ENCODE measurements at regions not wholly inside any gene's neighbourhood (a gene's known extent, or its start where the extent isn't known, plus 50 kb on each side); places are given as distances from the start of the nearest gene placed in this dataset.
"Not testable (repeated sequence)": the region's sequence is repeated elsewhere in the genome, so short reads cannot be mapped to it uniquely, and the experiment has no call there.

GRCh38 chr2:125313806-125314205 lies 1288.7 kb downstream of the CNTNAP5 start:
- no peak for DNase-seq (ENCODE audit: low read depth)
- TF ChIP-seq, protein P1, sequence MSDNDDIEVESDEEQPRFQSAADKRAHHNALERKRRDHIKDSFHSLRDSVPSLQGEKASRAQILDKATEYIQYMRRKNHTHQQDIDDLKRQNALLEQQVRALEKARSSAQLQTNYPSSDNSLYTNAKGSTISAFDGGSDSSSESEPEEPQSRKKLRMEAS (IDR thresholded peaks at IDR 0.05; ENCODE audit: low read depth, low read length): no peak
- no peak overlapping the region for H3K4me3 ChIP-seq (ENCODE audit: low read depth, low read length)

DNA sequence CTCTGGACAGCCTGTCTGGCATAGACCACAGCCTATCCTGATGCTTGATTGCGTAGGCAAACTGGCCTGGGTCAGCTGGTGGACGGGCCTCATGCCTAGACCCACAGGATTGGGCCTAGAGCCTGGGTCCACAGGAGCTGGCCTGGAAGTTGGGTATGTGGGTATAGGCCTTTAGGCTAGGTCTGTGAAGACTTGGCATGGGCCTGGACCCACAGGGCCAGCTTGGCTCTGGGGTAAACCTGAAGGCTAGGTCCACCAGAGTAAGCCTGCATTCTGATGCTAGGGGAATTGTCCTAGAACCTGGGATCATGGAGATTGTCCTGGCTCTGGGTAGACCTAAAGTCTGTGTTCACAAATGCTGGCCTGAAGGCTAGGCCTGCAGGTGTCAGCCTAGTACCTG lies 1293.7 kb downstream of the CNTNAP5 start:
- TF ChIP-seq MYC (IDR thresholded peaks at IDR 0.05; ENCODE audit: low read depth, low read length): no peak
- TF ChIP-seq, protein P2, sequence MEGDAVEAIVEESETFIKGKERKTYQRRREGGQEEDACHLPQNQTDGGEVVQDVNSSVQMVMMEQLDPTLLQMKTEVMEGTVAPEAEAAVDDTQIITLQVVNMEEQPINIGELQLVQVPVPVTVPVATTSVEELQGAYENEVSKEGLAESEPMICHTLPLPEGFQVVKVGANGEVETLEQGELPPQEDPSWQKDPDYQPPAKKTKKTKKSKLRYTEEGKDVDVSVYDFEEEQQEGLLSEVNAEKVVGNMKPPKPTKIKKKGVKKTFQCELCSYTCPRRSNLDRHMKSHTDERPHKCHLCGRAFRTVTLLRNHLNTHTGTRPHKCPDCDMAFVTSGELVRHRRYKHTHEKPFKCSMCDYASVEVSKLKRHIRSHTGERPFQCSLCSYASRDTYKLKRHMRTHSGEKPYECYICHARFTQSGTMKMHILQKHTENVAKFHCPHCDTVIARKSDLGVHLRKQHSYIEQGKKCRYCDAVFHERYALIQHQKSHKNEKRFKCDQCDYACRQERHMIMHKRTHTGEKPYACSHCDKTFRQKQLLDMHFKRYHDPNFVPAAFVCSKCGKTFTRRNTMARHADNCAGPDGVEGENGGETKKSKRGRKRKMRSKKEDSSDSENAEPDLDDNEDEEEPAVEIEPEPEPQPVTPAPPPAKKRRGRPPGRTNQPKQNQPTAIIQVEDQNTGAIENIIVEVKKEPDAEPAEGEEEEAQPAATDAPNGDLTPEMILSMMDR (IDR thresholded peaks at IDR 0.05; ENCODE audit: low read depth, low read length): no peak
- TF ChIP-seq, protein P1 (IDR thresholded peaks at IDR 0.05; ENCODE audit: low read depth, low read length): no peak
- no peak for TF ChIP-seq POLR2A (IDR thresholded peaks at IDR 0.05; ENCODE audit: extremely low read depth, insufficient read length)
- DNase-seq (ENCODE audit: low read depth): no peak

DNA sequence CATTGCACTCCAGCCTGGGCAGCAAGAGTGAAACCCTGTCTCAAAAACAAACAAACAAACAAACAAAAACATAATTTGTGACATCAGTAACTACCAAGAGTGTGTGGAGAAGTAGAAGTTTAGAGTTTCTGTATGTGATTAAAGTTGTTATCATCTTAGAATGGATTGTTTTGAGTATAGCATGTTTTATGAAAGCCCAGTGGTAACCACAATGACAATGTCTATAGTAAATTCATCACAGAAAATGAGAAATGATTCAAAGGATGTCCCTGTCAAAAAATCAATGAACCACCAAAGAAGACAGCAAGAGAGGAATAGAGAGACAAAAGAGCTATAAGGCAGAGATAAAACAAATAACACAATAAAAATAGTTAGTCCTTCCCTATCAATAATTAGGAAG lies 1299.2 kb downstream of the CNTNAP5 start:
- DNase-seq (ENCODE audit: low read depth): no peak
- TF ChIP-seq, protein P1 (IDR thresholded peaks at IDR 0.05; ENCODE audit: low read depth, low read length): no peak
- TF ChIP-seq POLR2A (IDR thresholded peaks at IDR 0.05; ENCODE audit: extremely low read depth, insufficient read length): no peak
- TF ChIP-seq, protein P2 (IDR thresholded peaks at IDR 0.05; ENCODE audit: low read depth, low read length): no peak
- TF ChIP-seq MYC (IDR thresholded peaks at IDR 0.05; ENCODE audit: low read depth, low read length): no peak
- no peak overlapping the region for H3K4me3 ChIP-seq (ENCODE audit: low read depth, low read length)

More for the DNA sequence above, 1293.7 kb downstream of the CNTNAP5 start:
- H3K4me3 ChIP-seq (ENCODE audit: low read depth, low read length): no peak overlapping the region

DNA sequence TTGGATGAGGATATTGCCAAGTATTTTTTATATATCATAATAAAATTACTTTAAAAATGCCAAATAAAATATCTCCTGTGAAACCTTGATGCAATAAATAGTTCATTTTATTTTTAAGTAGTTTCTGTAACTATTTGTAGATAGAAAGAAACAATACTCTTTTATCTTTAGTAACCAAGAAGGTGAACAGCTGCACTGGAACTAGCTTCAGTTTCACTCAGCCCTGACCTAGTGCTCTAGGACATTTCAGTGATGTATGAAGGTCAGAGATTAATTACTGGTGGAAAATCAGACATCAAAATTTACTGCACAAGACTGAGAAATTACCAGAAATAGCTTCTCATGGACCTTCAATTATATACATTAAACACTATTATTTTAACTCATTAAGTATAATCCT lies 1305.0 kb downstream of the CNTNAP5 start:
- no peak for DNase-seq (ENCODE audit: low read depth)
- H3K4me3 ChIP-seq (ENCODE audit: low read depth, low read length): no peak overlapping the region
- TF ChIP-seq POLR2A (IDR thresholded peaks at IDR 0.05; ENCODE audit: extremely low read depth, insufficient read length): no peak
- TF ChIP-seq, protein P1 (IDR thresholded peaks at IDR 0.05; ENCODE audit: low read depth, low read length): no peak
- TF ChIP-seq, protein P2 (IDR thresholded peaks at IDR 0.05; ENCODE audit: low read depth, low read length): no peak
- no peak for TF ChIP-seq MYC (IDR thresholded peaks at IDR 0.05; ENCODE audit: low read depth, low read length)

GRCh38 chr2:125341353-125341752 lies 1314.6 kb upstream of the GYPC start:
- no peak for DNase-seq (ENCODE audit: low read depth)
- TF ChIP-seq MYC (IDR thresholded peaks at IDR 0.05; ENCODE audit: low read depth, low read length) (no peak), POLR2A (IDR thresholded peaks at IDR 0.05; ENCODE audit: extremely low read depth, insufficient read length) (no peak)
- TF ChIP-seq, protein P2 (IDR thresholded peaks at IDR 0.05; ENCODE audit: low read depth, low read length): no peak
- TF ChIP-seq, protein P1 (IDR thresholded peaks at IDR 0.05; ENCODE audit: low read depth, low read length): no peak
- no peak overlapping the region for H3K4me3 ChIP-seq (ENCODE audit: low read depth, low read length)

DNA sequence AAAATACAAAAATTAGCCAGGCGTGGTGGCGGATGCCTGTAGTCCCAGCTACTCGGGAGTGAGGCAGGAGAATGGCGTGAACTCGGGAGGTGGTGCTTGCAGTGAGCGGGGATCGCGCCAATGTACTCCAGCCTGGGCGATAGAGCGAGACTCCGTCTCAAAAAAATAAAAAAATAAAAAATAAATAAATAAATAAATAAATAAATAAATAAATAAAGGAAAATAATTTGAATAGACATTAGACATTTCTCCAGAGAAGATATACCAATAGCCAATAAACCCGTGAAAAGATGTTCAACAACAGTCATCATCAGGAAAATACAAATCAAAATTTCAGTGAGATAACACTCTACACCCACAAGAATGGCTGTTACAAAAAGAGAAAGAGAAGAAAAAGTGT lies 1302.4 kb upstream of the GYPC start:
- not testable (repeated sequence) for H3K4me3 ChIP-seq (ENCODE audit: low read depth, low read length); DNase-seq (ENCODE audit: low read depth)

Data from NB4 (cell line).